HepG2 (cell line): ENCODE measurements at regions not wholly inside any gene's neighbourhood (a gene's known extent, or its start where the extent isn't known, plus 50 kb on each side); places are given as distances from the start of the nearest gene placed in this dataset.

Experiments
- ATAC-seq: fragments of 200-7000 bp; cut with Tn5 transposase; 3 replicates; pipeline ENCODE4 v1.9.1; 2020; ENCODE audit warnings: mild to moderate bottlenecking, moderate library complexity
- BruUV-seq: library from RNA; stranded (reverse); fragments of 400-500 nt; replicated peaks from 2 replicates; lab custom pipeline; 2021; lab: Mats Ljungman, UMichigan
- CTCF ChIA-PET: fragments of 300-600 bp; formaldehyde crosslinking; extraction: SDS; loops from one replicate; lab custom pipeline; 2021; ENCODE audit warnings: low total read pairs, inconsistent platforms, low intra/inter-chr PET ratio; lab: Yijun Ruan, JAX
- POLR2A ChIA-PET: fragments of 350-600 bp; sonication (Branson Sonifier 250); formaldehyde crosslinking; loops from one replicate; lab custom pipeline; 2020; ENCODE audit warnings: antibody characterized with exemption, inconsistent platforms; lab: Yijun Ruan, JAX
- DNase-seq: peaks from one replicate; pipeline ENCODE4 v3.0.0-alpha.2; 2015; ENCODE audit warnings: low spot score
- FAIRE-seq: peaks from 3 replicates; lab custom pipeline; 2011; peaks lifted over from hg19 to GRCh38; lab: Jason Lieb, UNC
- H2AFZ ChIP-seq: one replicate; pipeline ENCODE4 v1.6.1; 2011; ENCODE audit warnings: low read length, inconsistent platforms
- H3K27ac ChIP-seq: fragments of 300-600 bp; 3 replicates; pipeline ENCODE4 v1.8.0; 2011; ENCODE audit warnings: mixed run types, mild to moderate bottlenecking, mixed read lengths, low read length, inconsistent platforms; ENCODE audit not compliant: insufficient read depth; ENCODE audit errors: extremely low read length
- H3K27me3 ChIP-seq, 2 experiments: fragments of 200-600 bp in 1 of 2; 2 replicates in 1 of 2; 3 replicates in 1 of 2; pipeline versions ENCODE4 v1.6.0 to v1.8.0; 2011; ENCODE audit warnings: low read length in 2 of 2, mild to moderate bottlenecking in 2 of 2, moderate library complexity in 2 of 2, inconsistent platforms in 1 of 2; ENCODE audit not compliant: insufficient read depth in 2 of 2, control insufficient read depth in 1 of 2
- H3K36me3 ChIP-seq, 2 experiments: fragments of 200-600 bp in 1 of 2; replicated peaks in 1 of 2; 2 replicates in 1 of 2; 3 replicates in 1 of 2; pipeline versions ENCODE4 v1.5.1 to v1.8.0; 2011; ENCODE audit warnings: low read length in 2 of 2, inconsistent platforms in 1 of 2; ENCODE audit not compliant: insufficient read depth in 2 of 2, control insufficient read depth in 1 of 2
- H3K4me1 ChIP-seq: 2 replicates; pipeline ENCODE4 v1.5.1; 2012; ENCODE audit warnings: low read length, inconsistent platforms; ENCODE audit not compliant: insufficient read depth
- H3K4me2 ChIP-seq: 2 replicates; pipeline ENCODE4 v1.6.0; 2011; ENCODE audit warnings: low read depth, low read length, inconsistent platforms
- H3K4me3 ChIP-seq, 3 experiments: fragments of 200-600 bp in 1 of 3; sonication (generic), shearing (Covaris generic) in 1 of 3; replicated peaks in 1 of 3; 2 replicates each; pipeline ENCODE4 v1.5.1; 2011 to 2016; ENCODE audit warnings: low read length in 3 of 3, inconsistent platforms in 2 of 3, low read depth in 2 of 3, mild to moderate bottlenecking in 2 of 3, control low read depth in 1 of 3, mixed read lengths in 1 of 3; ENCODE audit not compliant: insufficient read depth in 1 of 3
- H3K79me2 ChIP-seq: one replicate; pipeline ENCODE4 v1.6.1; 2011; ENCODE audit warnings: low read length, inconsistent platforms; ENCODE audit not compliant: insufficient read depth
- H3K9ac ChIP-seq: 2 replicates; pipeline ENCODE4 v1.6.0; 2011; ENCODE audit warnings: mild to moderate bottlenecking, low read depth, low read length, inconsistent platforms; ENCODE audit not compliant: insufficient read depth
- H3K9me3 ChIP-seq: 2 replicates; pipeline ENCODE4 v1.5.1; 2012; ENCODE audit warnings: mild to moderate bottlenecking, low read length
- H4K20me1 ChIP-seq: 2 replicates; pipeline ENCODE4 v1.6.0; 2011; ENCODE audit warnings: inconsistent platforms, mild to moderate bottlenecking, low read length, moderate library complexity; ENCODE audit not compliant: insufficient read depth
- FIP1L1 ChIP-seq: fragments of 200-400 bp; formaldehyde crosslinking; IDR thresholded peaks from 2 replicates; pipeline ENCODE4 v1.6.1; 2018; ENCODE audit warnings: low read depth, mild to moderate bottlenecking, low read length, moderate library complexity, borderline replicate concordance; ENCODE audit not compliant: insufficient read depth
- ISL2 ChIP-seq: sonication (generic); formaldehyde crosslinking; IDR thresholded peaks from 2 replicates; pipeline ENCODE4 v1.5.0; 2020; ENCODE audit warnings: missing genetic modification reagents
- ISX ChIP-seq: sonication (generic); formaldehyde crosslinking; conservative IDR thresholded peaks from 2 replicates; pipeline ENCODE4 v1.5.0; 2020; ENCODE audit warnings: missing genetic modification reagents
- PRDM15 ChIP-seq: sonication (generic); formaldehyde crosslinking; IDR thresholded peaks from 2 replicates; pipeline ENCODE4 v1.4.0; 2020; ENCODE audit warnings: missing genetic modification reagents
- ZBTB43 ChIP-seq: sonication (generic); formaldehyde crosslinking; conservative IDR thresholded peaks from 2 replicates; pipeline ENCODE4 v1.4.0; 2020; ENCODE audit warnings: missing genetic modification reagents
- WGBS: methylation state at CpG from one replicate; pipeline ENCODE4 v1.1.6; 2017; ENCODE audit warnings: low lambda C conversion rate; 5-methylcytosine and 5-hydroxymethylcytosine counted together
- in situ Hi-C: cut with HindIII; loops from 2 replicates; pipeline ENCODE4 v1.10.0; 2017; ENCODE audit warnings: low pct_unique_long_range_greater_than_20kb; ENCODE audit not compliant: extremely low pct_ligation_motif_present
- intact Hi-C: fragments of 100-400 bp; cut with micrococcal nuclease; formaldehyde crosslinking; loops from one replicate; pipeline ENCODE4 v1.10.0; 2022; ENCODE audit not compliant: unreplicated experiment

GRCh38 chr10:33917069-33917780, 582.8 kb upstream of the NRP1 start (continued):
- no peak for TF ChIP-seq ZBTB43

- DNase-seq (no peak), FAIRE-seq (no peak), ATAC-seq (no peak)
- no peaks in the 10 kb centered on the region for H3K79me2 ChIP-seq
- POLR2A ChIA-PET: no interaction called here
- H3K4me3 ChIP-seq: no peak overlapping the region
- H2AFZ ChIP-seq: no peak overlapping the region
- no peak overlapping the region for H3K4me2 ChIP-seq
- H3K4me1 ChIP-seq: peaks cover 17% of the 10 kb centered on the region
- intact Hi-C loops: no loop called here
- no peak overlapping the region for H3K9ac ChIP-seq
- TF ChIP-seq PRDM15 (CRISPR knock-in tag) (no peak), FIP1L1 (no peak), ISL2 (no peak), ISX (no peak)
- CTCF ChIA-PET: no interaction called here
- no peaks in the 10 kb centered on the region for H3K27me3 ChIP-seq
- no peaks in the 10 kb centered on the region for H3K9me3 ChIP-seq
- no peaks in the 10 kb centered on the region for H4K20me1 ChIP-seq
- in situ Hi-C loops: no loop called here
- no TSS peak for BruUV-seq
- H3K27ac ChIP-seq: no peak overlapping the region
- WGBS: 48% methylated on average over 2 of the region's 2 CpGs
- H3K36me3 ChIP-seq: no peaks in the 10 kb centered on the region
Observed at GRCh38 chr10:33914746-33915145, 580.3 kb upstream of the NRP1 start.
